ENCODE measurements at regions not wholly inside any gene's neighbourhood (a gene's known extent, or its start where the extent isn't known, plus 50 kb on each side); places are given as distances from the start of the nearest gene placed in this dataset.

- DNase-seq (ENCODE audit: low spot score), result no peak
Measured at GRCh38 chr14:44712024-44712815, 205.1 kb upstream of the FSCB start.

DNA sequence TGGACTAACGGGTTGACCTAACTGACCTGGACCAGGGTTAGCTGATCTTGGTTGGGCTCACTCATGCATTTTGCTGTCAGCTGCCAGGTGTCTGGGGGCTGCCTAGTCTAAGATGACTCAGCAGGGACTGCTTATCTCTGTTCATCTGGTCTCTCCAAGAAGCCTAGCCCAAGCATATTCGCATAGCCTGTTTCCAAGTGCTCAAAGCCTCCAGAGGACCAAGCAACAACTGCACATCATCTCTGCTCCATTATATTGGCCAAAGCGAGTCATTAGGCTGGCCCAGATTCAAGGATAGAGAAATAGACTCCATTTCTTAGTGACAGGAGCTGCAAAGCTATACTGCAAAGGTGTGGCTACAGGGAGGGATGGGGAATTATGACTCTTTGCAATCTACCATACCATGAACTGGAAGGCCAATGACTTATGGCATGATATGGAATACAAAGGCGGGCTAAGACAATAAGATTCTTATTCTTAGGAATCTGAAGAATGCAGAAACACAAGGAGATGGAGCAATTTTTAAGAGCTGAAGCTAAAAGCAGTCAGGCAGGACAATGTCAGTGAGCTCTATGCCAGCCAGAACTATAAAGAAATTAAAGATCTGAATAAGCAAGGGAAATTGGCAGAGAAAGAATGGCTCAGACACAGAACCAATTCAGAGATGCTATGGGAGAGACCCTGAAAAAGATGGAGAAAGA, 194.6 kb upstream of the FSCB start:
- DNase-seq (ENCODE audit: low spot score), result peak; percentile 84

GRCh38 chr14:44700694-44701093, 193.6 kb upstream of the FSCB start:
- peak; percentile 29 for DNase-seq (ENCODE audit: low spot score)

- DNase-seq (ENCODE audit: low spot score), result peak; percentile 96
Measured at GRCh38 chr14:44700184-44700583, 193.1 kb upstream of the FSCB start.

GRCh38 chr14:44699391-44699790, 192.3 kb upstream of the FSCB start:
- peak; percentile 92 for DNase-seq (ENCODE audit: low spot score)

GRCh38 chr14:44669496-44669895, 162.4 kb upstream of the FSCB start:
- no peak for DNase-seq (ENCODE audit: low spot score)

DNA sequence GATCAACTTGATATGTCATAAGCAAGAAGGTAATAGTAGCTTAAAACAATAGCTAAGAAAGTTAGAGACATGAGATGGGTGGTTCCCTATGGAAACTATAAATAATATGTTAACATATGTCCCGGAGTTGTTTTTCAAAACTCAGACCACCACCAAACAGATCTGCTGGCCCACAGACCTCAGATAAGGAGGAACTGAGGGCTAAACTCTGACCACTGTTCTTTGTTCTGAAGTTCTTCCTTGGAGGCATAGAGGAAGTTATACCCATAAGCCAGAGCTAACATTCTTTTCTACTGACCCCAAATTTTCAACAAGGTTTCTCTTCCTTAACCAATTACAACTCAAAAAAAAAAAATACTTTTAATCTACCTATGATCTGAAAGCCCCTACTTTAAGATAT, 156.1 kb upstream of the FSCB start:
- DNase-seq (ENCODE audit: low spot score), result no peak

GRCh38 chr14:44662250-44662891, 155.3 kb upstream of the FSCB start:
- no peak for DNase-seq (ENCODE audit: low spot score)

DNA sequence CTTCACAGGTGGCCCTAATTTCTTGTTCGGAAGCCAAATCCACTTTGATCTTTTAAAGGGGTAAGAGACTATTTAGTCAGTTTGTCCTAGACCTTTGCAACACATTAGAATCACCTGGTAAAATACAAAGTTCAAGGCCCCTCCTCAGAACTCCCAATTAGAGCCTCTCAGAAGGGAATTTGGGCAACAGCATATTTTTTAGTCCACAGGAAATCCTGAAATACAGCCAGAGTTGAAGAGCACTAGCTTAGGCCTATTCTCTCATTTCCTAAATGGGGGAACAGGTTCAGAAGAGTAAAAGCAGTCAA, 151.3 kb upstream of the FSCB start:
- no peak for DNase-seq (ENCODE audit: low spot score)

DNA sequence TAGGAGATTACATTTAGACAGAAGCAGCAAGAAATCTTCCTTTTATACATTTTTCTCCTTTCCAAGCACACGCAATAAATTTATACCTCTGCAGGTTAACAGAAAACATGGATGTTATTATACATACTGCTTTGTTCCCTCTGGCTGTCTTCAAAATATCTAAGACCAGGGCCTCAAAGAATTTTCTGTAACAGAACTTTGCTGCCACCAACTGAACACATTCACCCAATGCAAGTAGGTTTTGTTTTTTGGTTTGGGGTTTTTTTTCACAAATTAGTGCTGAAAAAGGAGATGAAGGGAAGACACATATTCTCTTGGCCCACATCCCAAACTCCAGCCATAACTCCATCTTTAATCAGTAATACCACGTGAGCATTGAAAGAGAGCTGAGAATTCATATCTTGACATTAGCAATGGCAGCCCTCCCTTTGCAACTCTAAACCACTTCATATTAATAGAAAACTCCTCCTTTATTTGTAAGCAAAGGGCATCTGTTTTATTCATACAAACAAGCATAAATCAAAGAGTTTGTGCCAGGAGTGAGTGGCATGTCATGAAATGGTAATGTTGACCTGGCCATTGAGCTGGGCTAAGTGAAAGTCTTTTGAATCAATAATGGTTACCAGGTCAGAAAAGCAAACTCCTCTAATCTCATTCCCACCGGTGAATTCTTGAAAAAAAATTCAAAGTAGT, 150.8 kb upstream of the FSCB start:
- DNase-seq (ENCODE audit: low spot score), result peak; percentile 50

DNA sequence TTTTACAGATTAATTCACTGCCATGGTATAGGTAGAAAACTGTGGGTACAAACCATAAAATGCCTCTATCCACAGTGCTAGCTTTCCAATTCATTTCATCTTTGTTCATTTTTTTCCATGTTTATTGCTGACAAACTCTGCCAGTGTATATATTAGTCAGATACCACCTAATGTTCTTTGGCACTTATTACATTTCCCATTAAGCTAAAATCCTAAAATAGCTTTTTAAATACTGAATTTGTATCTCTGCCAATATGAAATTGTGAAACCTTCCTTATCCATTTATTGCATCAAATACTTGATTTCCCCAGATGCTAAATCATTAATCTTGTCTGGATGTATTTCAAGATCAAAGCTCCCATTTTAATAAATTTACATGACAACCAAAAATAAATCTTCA, 150.1 kb upstream of the FSCB start:
- no peak for DNase-seq (ENCODE audit: low spot score)

DNA sequence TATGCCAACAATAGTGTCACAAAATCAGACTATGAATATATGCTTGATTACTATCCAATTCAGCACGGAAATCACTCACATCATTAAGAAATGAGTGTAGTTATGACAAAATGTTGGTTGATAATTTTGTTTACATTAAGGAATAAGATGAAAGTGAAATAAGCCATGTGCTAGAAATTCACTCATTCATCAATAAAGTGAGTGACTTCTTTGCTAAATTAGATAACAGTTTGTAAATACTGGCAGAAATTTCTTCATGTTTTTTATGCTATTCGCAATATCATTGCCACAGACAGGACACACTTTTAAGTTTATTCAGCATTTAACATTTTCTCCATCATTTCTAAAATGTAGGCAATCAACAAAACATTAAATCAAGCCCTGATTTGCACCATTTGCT, 147.5 kb upstream of the FSCB start:
- DNase-seq (ENCODE audit: low spot score), result no peak

GRCh38 chr14:44653641-44654040, 146.6 kb upstream of the FSCB start:
- no peak for DNase-seq (ENCODE audit: low spot score)

DNA sequence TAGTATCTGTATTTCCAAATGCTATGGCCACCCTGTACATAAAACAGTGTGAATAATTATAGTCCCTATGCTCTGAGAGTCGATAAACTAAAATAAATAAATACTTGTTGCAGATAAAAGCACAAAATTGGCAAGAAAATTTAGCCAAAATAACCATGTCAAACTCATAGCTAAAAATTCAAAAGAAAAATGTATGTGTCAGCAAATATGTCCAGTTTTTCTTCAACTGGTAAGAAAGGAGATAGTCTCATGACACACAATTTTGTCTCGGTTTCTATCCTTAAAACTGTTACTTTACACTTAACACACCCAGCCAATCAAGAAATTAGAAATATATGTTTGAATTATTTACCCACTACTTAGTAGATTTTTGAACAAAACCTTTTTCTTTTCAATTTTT, 145.6 kb upstream of the FSCB start:
- DNase-seq (ENCODE audit: low spot score), result no peak

DNA sequence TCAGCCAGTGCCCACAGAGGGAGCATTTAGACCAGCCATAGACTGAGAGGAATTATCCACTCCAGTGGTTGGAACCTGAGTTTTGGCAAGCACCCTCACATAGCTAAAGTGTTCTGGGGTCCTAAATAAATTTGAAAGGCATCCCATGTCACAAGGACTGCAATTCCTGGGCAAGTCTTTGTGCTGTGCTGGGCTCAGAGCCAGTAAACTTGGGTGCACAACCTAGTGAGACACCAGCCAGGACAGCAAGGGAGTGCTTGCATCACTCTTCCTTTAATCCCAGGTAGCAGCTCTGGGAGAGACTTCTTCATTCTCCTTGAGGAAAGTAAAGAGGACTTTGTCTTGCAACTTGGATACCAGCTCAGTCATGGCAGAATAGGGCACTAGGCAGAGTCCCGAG, 142.0 kb upstream of the FSCB start:
- DNase-seq (ENCODE audit: low spot score), result no peak

DNA sequence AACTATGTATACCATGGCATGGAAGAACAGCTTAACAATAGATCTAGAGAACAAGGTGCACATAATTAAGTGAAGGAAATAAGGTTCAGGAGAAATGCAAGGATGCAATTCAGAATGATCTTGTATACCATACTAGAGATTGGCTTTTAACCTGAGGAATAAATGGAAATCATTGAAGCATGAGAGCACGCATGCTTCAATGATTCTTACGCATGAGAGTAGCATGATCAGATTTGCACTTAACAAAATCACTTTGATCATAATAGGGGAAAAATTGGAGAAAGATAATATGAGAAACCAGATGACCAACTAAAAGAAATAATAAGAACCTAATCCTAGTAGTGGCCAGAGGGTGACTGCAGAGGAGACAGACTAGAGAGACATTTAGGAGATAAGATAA, 133.3 kb upstream of the FSCB start:
- no peak for DNase-seq (ENCODE audit: low spot score)

DNA sequence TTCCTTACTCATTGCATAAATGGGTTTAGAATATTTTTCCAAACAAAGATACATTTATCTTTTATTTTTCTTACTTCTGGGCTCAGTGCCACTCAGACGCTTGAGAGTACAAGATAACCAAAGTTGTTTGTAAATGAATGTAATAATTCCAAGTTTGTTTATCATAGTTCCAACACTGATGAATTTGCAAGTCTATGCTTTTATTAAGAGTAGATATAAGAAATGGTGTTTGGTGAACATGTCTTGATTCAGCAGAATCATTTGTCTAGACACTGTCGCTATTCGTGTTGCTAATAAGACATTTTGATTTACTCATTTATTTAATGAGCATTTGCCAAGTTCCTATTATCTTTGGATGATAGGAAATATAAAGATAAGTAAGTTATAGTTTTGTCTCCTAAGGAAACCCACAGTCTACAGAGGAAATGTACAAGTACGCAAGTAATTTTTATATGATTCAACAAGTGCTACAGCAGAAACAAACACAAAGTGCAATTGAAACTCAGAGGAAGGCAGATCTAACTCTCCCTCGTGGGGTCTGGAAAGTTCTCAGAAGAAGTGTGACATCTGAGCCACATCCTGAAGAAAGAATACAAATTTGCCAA, 132.8 kb upstream of the FSCB start:
- DNase-seq (ENCODE audit: low spot score), result no peak

DNA sequence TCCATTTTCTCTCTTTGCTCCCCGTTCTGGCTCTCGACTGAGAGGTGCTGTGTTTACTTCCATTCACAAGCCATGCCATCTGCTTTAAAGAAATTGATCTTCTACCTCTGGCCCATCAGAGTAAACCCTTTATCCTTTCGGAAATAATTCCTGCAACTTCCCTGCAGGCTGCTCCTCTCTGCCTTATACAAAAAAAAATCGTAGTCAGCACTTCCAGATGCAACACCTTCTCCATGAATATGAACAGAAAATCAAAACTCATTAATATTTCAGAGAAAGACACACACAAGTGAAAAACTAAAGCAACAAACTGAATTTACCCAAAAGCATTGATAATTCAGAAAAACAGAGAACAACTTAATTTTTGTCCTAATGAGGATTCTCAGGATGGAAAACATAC, 127.6 kb upstream of the FSCB start:
- DNase-seq (ENCODE audit: low spot score), result no peak

- DNase-seq (ENCODE audit: low spot score), result no peak
Measured at GRCh38 chr14:44626423-44626822, 119.3 kb upstream of the FSCB start.

- DNase-seq (ENCODE audit: low spot score), result no peak
Measured at GRCh38 chr14:44625098-44625497, 118.0 kb upstream of the FSCB start.

DNA sequence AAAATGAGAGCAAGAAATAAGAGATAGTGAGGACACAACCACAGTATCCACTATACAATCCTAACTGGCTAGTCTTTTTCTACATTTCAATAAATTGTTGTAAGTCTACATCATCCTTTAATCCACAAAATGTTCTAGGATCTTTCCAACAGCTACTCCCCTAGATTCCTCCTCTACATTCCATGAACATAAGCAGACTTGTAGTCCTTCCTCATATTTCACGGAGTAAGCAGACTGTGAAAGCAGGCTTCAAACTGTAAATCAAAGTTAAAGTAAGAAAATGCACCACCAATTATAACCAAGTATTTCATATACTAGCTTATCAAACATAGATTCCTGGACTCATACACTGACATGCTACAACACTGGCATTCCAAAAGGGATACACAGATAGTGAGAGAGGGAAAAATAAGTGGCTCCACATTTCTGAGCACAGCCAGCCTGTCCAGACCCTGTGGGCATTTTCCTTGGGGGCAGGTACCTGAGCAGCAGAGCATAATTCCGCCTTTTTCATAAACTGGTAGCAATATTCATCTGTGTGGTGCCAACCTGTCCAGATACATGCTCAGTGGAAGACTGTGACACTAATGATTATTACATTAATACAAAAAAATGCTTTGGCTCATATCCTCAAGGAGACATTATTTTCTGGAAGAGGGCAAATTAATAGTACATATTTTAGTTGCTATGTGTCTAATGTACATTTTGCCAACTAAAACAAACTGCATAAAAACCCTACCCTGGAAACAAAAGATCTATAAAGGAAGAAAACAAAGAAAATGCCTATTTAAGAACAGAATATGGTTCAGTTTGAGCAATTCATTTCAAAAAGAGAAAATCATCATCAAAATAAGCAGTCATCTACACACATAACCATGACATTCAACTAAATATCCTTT, 113.3 kb upstream of the FSCB start:
- no peak for DNase-seq (ENCODE audit: low spot score)

All from H4 (cell line).